GM20431 (cell line): ENCODE measurements at regions not wholly inside any gene's neighbourhood (a gene's known extent, or its start where the extent isn't known, plus 50 kb on each side); places are given as distances from the start of the nearest gene placed in this dataset.

Experiments
- in situ Hi-C: fragments of 300-500 bp; cut with MseI, MboI; formaldehyde crosslinking; loops from one replicate; pipeline ENCODE4 v1.15.0; 2020; ENCODE audit warnings: low sequenced_read_pairs; ENCODE audit not compliant: unreplicated experiment

DNA sequence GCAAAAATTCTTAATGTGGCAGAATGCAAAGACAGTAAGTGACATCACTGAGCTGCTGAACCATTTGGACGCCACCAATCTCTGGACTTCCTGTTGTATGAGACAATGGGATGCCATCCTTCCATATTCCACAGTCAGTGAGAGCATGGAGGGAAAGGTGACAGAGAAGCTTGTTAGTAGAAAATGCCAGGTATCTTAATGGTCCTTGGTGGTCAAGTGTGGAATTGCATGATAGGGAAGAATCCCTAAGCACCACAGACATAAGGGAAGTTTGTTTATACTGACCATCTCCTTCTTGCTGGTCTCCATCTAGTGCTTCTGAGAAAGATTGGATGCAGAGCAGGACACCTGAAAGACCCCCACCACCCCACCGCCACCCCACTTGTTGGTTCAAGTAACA, 1410.0 kb upstream of the TMEM132C start:
- in situ Hi-C loops = no loop called here

GRCh38 chr12:126858560-126858959, 1408.4 kb upstream of the TMEM132C start:
- in situ Hi-C loops = no loop called here

- in situ Hi-C loops = no loop called here
Observed at GRCh38 chr12:126860210-126860609, 1406.8 kb upstream of the TMEM132C start.

- in situ Hi-C loops = no loop called here
Observed at GRCh38 chr12:126862500-126862899, 1404.5 kb upstream of the TMEM132C start.

- in situ Hi-C loops = loop anchor here (10.0 kb wide), 1 partner anchor 805 kb away; no protein-coding TSS in a partner anchor
Observed at GRCh38 chr12:126869644-126870043, 1397.3 kb upstream of the TMEM132C start.

GRCh38 chr12:126873701-126874100, 1393.3 kb upstream of the TMEM132C start:
- in situ Hi-C loops = loop anchor here (10.0 kb wide), 1 partner anchor 809 kb away; no protein-coding TSS in a partner anchor

GRCh38 chr12:126874427-126875026, 1392.4 kb upstream of the TMEM132C start:
- in situ Hi-C loops = loop anchor here (10.0 kb wide), 1 partner anchor 810 kb away; no protein-coding TSS in a partner anchor

- in situ Hi-C loops = loop anchor here (10.0 kb wide), 1 partner anchor 815 kb away; no protein-coding TSS in a partner anchor
Observed at GRCh38 chr12:126879842-126880241, 1387.1 kb upstream of the TMEM132C start.

DNA sequence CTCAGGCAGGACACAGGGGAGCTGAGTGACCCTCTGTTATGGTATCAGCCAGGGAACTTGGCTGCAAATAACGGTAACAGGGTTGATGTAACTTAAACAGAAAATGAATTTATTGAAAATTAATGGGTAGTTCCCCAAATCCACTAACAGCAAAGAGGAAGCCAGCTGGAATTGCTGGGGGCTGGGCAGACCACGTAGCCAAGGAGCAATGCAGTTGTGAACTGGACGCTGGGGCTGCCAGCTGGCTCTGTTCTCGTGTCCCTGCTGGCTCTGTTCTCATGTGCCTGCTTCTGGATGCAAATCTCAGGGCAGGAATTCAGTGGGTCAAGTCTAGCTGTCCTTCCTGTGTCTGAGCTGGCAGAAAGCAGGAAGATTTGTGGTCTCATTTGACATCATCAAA, 1383.3 kb upstream of the TMEM132C start:
- in situ Hi-C loops = no loop called here

DNA sequence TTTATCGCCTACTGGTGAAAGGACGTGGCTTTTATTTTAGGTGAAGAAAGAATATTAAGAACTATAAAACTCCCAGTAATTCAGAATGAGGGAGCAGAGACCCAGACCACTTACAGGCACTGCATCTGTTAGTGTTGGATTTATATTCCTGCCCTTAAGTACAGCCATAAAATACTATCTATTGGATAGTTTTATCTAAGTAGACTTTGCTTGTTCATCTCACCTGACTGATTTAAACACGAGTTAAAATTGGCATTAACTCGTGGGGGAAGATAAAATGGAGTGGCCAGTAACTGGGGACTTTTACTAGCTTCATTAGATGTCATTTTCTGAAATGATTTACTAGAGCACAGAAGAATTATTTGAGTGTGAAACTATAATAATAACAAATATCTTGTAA, 1377.5 kb upstream of the TMEM132C start:
- in situ Hi-C loops = no loop called here

GRCh38 chr12:126890097-126890496, 1376.9 kb upstream of the TMEM132C start:
- in situ Hi-C loops = no loop called here

- in situ Hi-C loops = no loop called here
Observed at GRCh38 chr12:126891789-126892188, 1375.2 kb upstream of the TMEM132C start.

DNA sequence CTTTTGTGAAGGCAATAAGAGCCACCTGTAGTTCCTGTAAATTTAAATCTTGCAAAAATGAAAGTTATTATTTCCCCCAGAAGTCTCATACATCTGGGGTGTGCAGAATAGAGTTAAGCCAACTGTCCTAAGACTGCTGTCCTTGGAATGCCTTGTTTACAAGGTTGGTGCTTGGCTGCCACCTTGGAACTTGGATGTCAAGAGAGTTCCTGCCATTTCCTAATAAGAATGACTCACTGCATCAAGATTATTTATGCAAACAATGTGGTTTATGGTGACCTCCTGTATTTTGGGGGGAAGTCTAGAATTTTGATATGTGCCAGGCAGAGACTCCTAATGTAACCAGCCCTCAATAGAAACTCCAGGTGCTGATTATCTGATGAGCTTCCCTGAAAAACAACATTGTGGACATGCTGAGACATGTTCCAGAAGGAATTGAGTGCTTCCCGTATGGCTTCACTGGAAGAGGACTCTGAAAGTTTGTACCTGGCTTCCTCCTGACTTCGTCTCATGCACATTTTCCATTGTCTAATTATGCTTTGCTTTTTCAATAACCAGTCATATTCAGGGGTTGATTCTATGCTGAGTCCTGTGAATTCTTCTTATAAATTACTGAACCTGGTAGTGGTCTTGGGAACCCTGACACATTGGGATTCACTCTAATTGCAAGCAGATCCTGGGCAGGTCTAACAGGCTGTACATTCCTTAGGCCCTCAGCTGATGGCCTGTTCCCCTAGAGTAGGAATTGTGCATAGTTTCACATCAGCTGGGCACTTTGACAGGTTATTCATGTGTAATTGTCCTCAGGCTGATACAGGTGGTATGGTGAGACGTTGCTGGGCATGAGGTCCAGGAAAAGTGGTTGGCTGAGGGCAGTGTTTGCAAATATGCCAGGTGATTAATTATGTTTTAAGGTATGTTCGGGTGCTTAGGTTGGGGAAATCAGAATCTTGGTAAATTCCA, 1370.7 kb upstream of the TMEM132C start:
- in situ Hi-C loops = no loop called here

GRCh38 chr12:126897102-126897501, 1369.9 kb upstream of the TMEM132C start:
- in situ Hi-C loops = no loop called here

GRCh38 chr12:126897778-126898177, 1369.2 kb upstream of the TMEM132C start:
- in situ Hi-C loops = no loop called here

DNA sequence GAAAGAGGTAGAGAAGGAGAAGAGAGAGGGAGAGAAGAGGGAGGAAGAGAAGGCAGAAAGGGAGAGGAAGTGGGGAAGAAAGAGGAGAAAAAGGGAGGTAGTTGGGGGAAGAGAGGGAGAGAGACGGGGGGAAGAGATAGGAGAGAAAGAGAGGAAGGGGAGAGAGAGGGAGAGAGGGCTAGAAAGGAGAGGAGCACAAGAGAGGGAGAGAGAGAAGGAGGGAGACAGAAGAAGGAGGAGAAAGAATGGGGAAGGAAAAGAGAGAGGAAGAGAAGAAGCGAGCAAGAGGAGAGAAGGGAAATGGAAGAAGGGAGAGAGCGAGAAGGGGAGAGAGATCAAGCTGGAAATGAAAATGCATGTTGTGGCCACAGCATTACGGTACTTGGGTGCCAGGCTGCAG, 1368.4 kb upstream of the TMEM132C start:
- in situ Hi-C loops = no loop called here

- in situ Hi-C loops = no loop called here
Observed at GRCh38 chr12:126899926-126900792, 1366.8 kb upstream of the TMEM132C start.

GRCh38 chr12:126903027-126903876, 1363.7 kb upstream of the TMEM132C start:
- in situ Hi-C loops = no loop called here

GRCh38 chr12:126905752-126906151, 1361.2 kb upstream of the TMEM132C start:
- in situ Hi-C loops = no loop called here
